H9 (cell line): ENCODE measurements at regions not wholly inside any gene's neighbourhood (a gene's known extent, or its start where the extent isn't known, plus 50 kb on each side); places are given as distances from the start of the nearest gene placed in this dataset.

ENCODE experiments used
- DNase-seq: peaks from one replicate; pipeline ENCODE4 v3.0.0-alpha.2; 2017
- H2AFZ ChIP-seq: one replicate; pipeline ENCODE4 v1.6.1; 2013; ENCODE audit warnings: mild to moderate bottlenecking, low read length, control low read depth, moderate library complexity
- H2AK5ac ChIP-seq: 2 replicates; pipeline ENCODE4 v1.6.1; 2013; ENCODE audit warnings: low read length, control low read depth, mixed read lengths; ENCODE audit not compliant: insufficient read length
- H2BK120ac ChIP-seq: one replicate; pipeline ENCODE4 v1.6.1; 2013; ENCODE audit warnings: low read depth, mild to moderate bottlenecking, low read length, control low read depth, inconsistent platforms; ENCODE audit not compliant: poor library complexity, severe bottlenecking
- H2BK12ac ChIP-seq: 2 replicates; pipeline ENCODE4 v1.6.1; 2013; ENCODE audit warnings: low read length, control low read depth, mixed read lengths, low read depth; ENCODE audit not compliant: insufficient read length
- H2BK15ac ChIP-seq: 2 replicates; pipeline ENCODE4 v1.6.1; 2013; ENCODE audit warnings: low read depth, low read length, control low read depth
- H2BK20ac ChIP-seq: one replicate; pipeline ENCODE4 v1.6.1; 2013; ENCODE audit warnings: low read depth, mild to moderate bottlenecking, low read length, control low read depth, inconsistent platforms; ENCODE audit not compliant: poor library complexity, severe bottlenecking
- H2BK5ac ChIP-seq: 2 replicates; pipeline ENCODE4 v1.6.1; 2013; ENCODE audit warnings: low read length, control low read depth, mixed read lengths; ENCODE audit not compliant: insufficient read length
- H3K14ac ChIP-seq: 2 replicates; pipeline ENCODE4 v1.6.1; 2013; ENCODE audit warnings: low read length, control low read depth; ENCODE audit not compliant: insufficient read depth
- H3K18ac ChIP-seq: 2 replicates; pipeline ENCODE4 v1.6.1; 2013; ENCODE audit warnings: low read depth, mild to moderate bottlenecking, mixed read lengths, low read length, control low read depth; ENCODE audit not compliant: insufficient read length
- H3K23ac ChIP-seq: 2 replicates; pipeline ENCODE4 v1.6.1; 2013; ENCODE audit warnings: low read length, control low read depth, mixed read lengths, low read depth; ENCODE audit not compliant: insufficient read length
- H3K23me2 ChIP-seq: 2 replicates; pipeline ENCODE4 v1.6.1; 2013; ENCODE audit warnings: low read depth, mild to moderate bottlenecking, mixed read lengths, low read length, control low read depth; ENCODE audit not compliant: insufficient read length, poor library complexity, severe bottlenecking
- H3K27ac ChIP-seq: 2 replicates; pipeline ENCODE4 v1.5.1; 2013; ENCODE audit warnings: low read length, control low read depth, mixed read lengths, low read depth; ENCODE audit not compliant: insufficient read length
- H3K27me3 ChIP-seq: 2 replicates; pipeline ENCODE4 v1.6.1; 2013; ENCODE audit warnings: low read length, control low read depth, inconsistent platforms; ENCODE audit not compliant: insufficient read depth
- H3K4ac ChIP-seq: 2 replicates; pipeline ENCODE4 v1.6.1; 2013; ENCODE audit warnings: low read depth, mild to moderate bottlenecking, control low read depth, inconsistent platforms, low read length, moderate library complexity
- H3K4me1 ChIP-seq: 2 replicates; pipeline ENCODE4 v1.6.1; 2013; ENCODE audit warnings: low read length, control low read depth, inconsistent platforms; ENCODE audit not compliant: insufficient read depth
- H3K4me2 ChIP-seq: 2 replicates; pipeline ENCODE4 v1.6.1; 2013; ENCODE audit warnings: low read length, control low read depth, mixed read lengths; ENCODE audit not compliant: insufficient read length, insufficient read depth
- H3K56ac ChIP-seq: 2 replicates; pipeline ENCODE4 v1.6.1; 2013; ENCODE audit warnings: low read depth, mild to moderate bottlenecking, mixed read lengths, low read length, control low read depth; ENCODE audit not compliant: insufficient read length
- H3K79me1 ChIP-seq: 2 replicates; pipeline ENCODE4 v1.6.1; 2013; ENCODE audit warnings: low read depth, mild to moderate bottlenecking, moderate library complexity, low read length, control low read depth, inconsistent platforms; ENCODE audit not compliant: insufficient read depth, poor library complexity, severe bottlenecking
- H3K79me2 ChIP-seq: 2 replicates; pipeline ENCODE4 v1.6.1; 2013; ENCODE audit warnings: low read length, control low read depth, inconsistent platforms; ENCODE audit not compliant: insufficient read depth
- H3K9ac ChIP-seq: 2 replicates; pipeline ENCODE4 v1.6.1; 2013; ENCODE audit warnings: low read length, control low read depth, mixed read lengths; ENCODE audit not compliant: insufficient read length; ENCODE audit errors: extremely low read depth
- H3K9me3 ChIP-seq: one replicate; pipeline ENCODE4 v1.6.1; 2013; ENCODE audit warnings: low read depth, low read length, inconsistent platforms; ENCODE audit not compliant: control insufficient read depth
- H3T11ph ChIP-seq: one replicate; pipeline ENCODE4 v1.6.1; 2013; ENCODE audit warnings: mild to moderate bottlenecking, low read length, control low read depth, inconsistent platforms
- H4K20me1 ChIP-seq: one replicate; pipeline ENCODE4 v1.6.1; 2013; ENCODE audit not compliant: control insufficient read depth, insufficient read length, insufficient read depth
- H4K5ac ChIP-seq: 2 replicates; pipeline ENCODE4 v1.6.1; 2013; ENCODE audit warnings: low read depth, mild to moderate bottlenecking, mixed read lengths, low read length, control low read depth; ENCODE audit not compliant: insufficient read length
- H4K8ac ChIP-seq: replicated peaks from 2 replicates; pipeline ENCODE4 v1.6.1; 2013; ENCODE audit warnings: low read length, control low read depth, mixed read lengths, low read depth; ENCODE audit not compliant: insufficient read length
- H4K91ac ChIP-seq: 2 replicates; pipeline ENCODE4 v1.6.1; 2013; ENCODE audit warnings: low read depth, mild to moderate bottlenecking, moderate library complexity, mixed read lengths, low read length, control low read depth; ENCODE audit not compliant: insufficient read length
- H3K27ac Mint-ChIP-seq, 3 experiments: 2 replicates in 2 of 3; 3 replicates in 1 of 3; pipeline ENCODE4 v1.8.0; 2020 to 2021; ENCODE audit warnings: mixed read lengths in 3 of 3, mild to moderate bottlenecking in 1 of 3, moderate library complexity in 1 of 3
- H3K27me3 Mint-ChIP-seq: 2 replicates; pipeline ENCODE4 v1.8.0; 2021; ENCODE audit warnings: low read depth, mild to moderate bottlenecking, moderate library complexity, mixed read lengths
- H3K36me3 Mint-ChIP-seq, 3 experiments: 2 replicates in 2 of 3; 3 replicates in 1 of 3; pipeline ENCODE4 v1.8.0; 2020 to 2021; ENCODE audit warnings: low read depth in 3 of 3, mixed read lengths in 3 of 3; ENCODE audit not compliant: insufficient read depth in 1 of 3
- H3K4me1 Mint-ChIP-seq, 2 experiments: 2 replicates each; pipeline ENCODE4 v1.8.0; 2020; ENCODE audit warnings: mixed read lengths in 2 of 2
- H3K4me3 Mint-ChIP-seq, 2 experiments: 2 replicates in 1 of 2; 3 replicates in 1 of 2; pipeline ENCODE4 v1.8.0; 2020 to 2021; ENCODE audit warnings: mild to moderate bottlenecking in 2 of 2, mixed read lengths in 2 of 2, moderate library complexity in 1 of 2
- H3K9me3 Mint-ChIP-seq, 2 experiments: 2 replicates in 1 of 2; 3 replicates in 1 of 2; pipeline ENCODE4 v1.8.0; 2020; ENCODE audit warnings: mild to moderate bottlenecking in 2 of 2, mixed read lengths in 2 of 2, moderate library complexity in 1 of 2
- WGBS: extraction: QIAGEN DNeasy Blood & Tissue Kit; methylation state at CpG from one replicate; pipeline ENCODE4 v1.1.7; 2013; ENCODE audit warnings: missing lambda C conversion rate, low lambda C conversion rate, mixed read lengths; ENCODE audit not compliant: insufficient read length; ENCODE audit errors: extremely low coverage; 5-methylcytosine and 5-hydroxymethylcytosine counted together
- TF ChIP-seq, protein P1 (sequence below): fragments of 200-600 bp; sonication (generic); conservative IDR thresholded peaks from 3 replicates; pipeline ENCODE4 v1.8.0; 2021; ENCODE audit warnings: antibody characterized with exemption, mild to moderate bottlenecking

GRCh38 chr10:8336629-8337331, 282.3 kb downstream of the GATA3 start:
- no peaks in the 10 kb centered on the region for H3K4me1 ChIP-seq
- WGBS: no CpG with 5 or more reads among the region's 19 CpGs
- no peak overlapping the region for H4K5ac ChIP-seq
- H2BK12ac ChIP-seq: no peak overlapping the region
- no peaks in the 10 kb centered on the region for H3K79me1 ChIP-seq
- H2BK20ac ChIP-seq: no peak overlapping the region
- H3K56ac ChIP-seq: no peak overlapping the region
- H4K20me1 ChIP-seq: no peaks in the 10 kb centered on the region
- H3K27ac Mint-ChIP-seq: no peak overlapping the region
- H3K4me2 ChIP-seq: no peak overlapping the region
- no peak overlapping the region for H2AK5ac ChIP-seq
- H3K27ac ChIP-seq: no peak overlapping the region
- H3K36me3 Mint-ChIP-seq: no peaks in the 10 kb centered on the region
- H4K91ac ChIP-seq: no peak overlapping the region
- H2AFZ ChIP-seq: no peak overlapping the region
- H3K4me3 Mint-ChIP-seq: no peak overlapping the region
- H3K23ac ChIP-seq: no peak overlapping the region
- no peak for DNase-seq
- H3K27me3 ChIP-seq: peaks cover 4% of the 10 kb centered on the region; the same call in 1 of the 2 replicates
- no peak overlapping the region for H3K4ac ChIP-seq
- no peak overlapping the region for H2BK5ac ChIP-seq
- no peaks in the 10 kb centered on the region for H3K9me3 Mint-ChIP-seq
- H3K4me1 Mint-ChIP-seq: peaks cover 8 to 19% of the 10 kb centered on the region in 2 experiments
- H3T11ph ChIP-seq: no peak overlapping the region
- H3K9ac ChIP-seq: no peak overlapping the region
- no peaks in the 10 kb centered on the region for H3K9me3 ChIP-seq
- peaks cover 21% of the 10 kb centered on the region for H3K27me3 Mint-ChIP-seq
- no peaks in the 10 kb centered on the region for H3K79me2 ChIP-seq
- no peak overlapping the region for H3K14ac ChIP-seq
- no peak overlapping the region for H2BK120ac ChIP-seq
- TF ChIP-seq, protein P1, sequence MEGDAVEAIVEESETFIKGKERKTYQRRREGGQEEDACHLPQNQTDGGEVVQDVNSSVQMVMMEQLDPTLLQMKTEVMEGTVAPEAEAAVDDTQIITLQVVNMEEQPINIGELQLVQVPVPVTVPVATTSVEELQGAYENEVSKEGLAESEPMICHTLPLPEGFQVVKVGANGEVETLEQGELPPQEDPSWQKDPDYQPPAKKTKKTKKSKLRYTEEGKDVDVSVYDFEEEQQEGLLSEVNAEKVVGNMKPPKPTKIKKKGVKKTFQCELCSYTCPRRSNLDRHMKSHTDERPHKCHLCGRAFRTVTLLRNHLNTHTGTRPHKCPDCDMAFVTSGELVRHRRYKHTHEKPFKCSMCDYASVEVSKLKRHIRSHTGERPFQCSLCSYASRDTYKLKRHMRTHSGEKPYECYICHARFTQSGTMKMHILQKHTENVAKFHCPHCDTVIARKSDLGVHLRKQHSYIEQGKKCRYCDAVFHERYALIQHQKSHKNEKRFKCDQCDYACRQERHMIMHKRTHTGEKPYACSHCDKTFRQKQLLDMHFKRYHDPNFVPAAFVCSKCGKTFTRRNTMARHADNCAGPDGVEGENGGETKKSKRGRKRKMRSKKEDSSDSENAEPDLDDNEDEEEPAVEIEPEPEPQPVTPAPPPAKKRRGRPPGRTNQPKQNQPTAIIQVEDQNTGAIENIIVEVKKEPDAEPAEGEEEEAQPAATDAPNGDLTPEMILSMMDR: no peak
- H2BK15ac ChIP-seq: no peak overlapping the region
- H4K8ac ChIP-seq: no peak overlapping the region
- no peak overlapping the region for H3K18ac ChIP-seq
- peaks cover 8% of the 10 kb centered on the region for H3K23me2 ChIP-seq
